ENCODE measurements at regions not wholly inside any gene's neighbourhood (a gene's known extent, or its start where the extent isn't known, plus 50 kb on each side); places are given as distances from the start of the nearest gene placed in this dataset.

DNA sequence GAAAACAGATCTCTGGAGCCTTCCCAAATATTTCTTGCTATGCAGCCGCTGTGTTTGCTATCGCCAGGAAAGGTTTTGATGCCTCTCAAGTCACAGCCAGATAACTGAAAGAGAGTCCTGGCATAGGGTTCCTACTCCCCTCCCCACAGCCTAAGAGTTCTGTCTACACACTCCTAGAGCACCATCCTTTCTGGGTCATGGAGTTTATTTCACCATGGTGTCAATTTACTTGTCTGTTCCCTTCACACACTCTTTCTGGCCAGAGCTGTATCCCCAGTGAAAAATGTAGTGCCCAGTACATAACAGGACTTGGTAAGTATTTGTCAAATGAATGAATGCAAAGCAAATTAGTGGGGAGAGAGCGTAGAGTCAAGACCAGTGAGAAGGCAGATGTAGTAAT lies 185.3 kb downstream of the HAUS1 start:
- H3K27ac ChIP-seq, result no peak overlapping the region
- TF ChIP-seq, protein P1, sequence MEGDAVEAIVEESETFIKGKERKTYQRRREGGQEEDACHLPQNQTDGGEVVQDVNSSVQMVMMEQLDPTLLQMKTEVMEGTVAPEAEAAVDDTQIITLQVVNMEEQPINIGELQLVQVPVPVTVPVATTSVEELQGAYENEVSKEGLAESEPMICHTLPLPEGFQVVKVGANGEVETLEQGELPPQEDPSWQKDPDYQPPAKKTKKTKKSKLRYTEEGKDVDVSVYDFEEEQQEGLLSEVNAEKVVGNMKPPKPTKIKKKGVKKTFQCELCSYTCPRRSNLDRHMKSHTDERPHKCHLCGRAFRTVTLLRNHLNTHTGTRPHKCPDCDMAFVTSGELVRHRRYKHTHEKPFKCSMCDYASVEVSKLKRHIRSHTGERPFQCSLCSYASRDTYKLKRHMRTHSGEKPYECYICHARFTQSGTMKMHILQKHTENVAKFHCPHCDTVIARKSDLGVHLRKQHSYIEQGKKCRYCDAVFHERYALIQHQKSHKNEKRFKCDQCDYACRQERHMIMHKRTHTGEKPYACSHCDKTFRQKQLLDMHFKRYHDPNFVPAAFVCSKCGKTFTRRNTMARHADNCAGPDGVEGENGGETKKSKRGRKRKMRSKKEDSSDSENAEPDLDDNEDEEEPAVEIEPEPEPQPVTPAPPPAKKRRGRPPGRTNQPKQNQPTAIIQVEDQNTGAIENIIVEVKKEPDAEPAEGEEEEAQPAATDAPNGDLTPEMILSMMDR (conservative IDR thresholded peaks at IDR 0.05), result no peak

DNA sequence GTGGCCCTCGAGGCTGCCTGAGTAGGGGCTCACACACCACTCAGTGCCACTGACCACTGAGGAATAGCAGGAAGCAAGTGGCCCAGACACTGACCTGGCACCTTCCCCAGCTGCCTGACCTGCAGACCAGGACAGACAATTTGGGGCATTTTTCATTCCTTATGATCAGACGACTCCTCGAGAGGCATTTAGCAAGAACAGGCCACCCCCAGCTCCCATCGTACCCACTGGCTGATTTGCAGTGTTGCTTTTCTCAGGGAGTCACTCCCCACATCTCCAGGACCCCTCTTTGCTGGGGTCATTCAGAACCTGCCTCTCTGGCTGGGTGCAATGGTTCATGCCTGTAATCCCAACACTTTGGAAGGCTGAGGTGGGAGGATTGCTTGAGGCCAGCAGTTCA lies 185.7 kb downstream of the HAUS1 start:
- TF ChIP-seq, protein P1 (conservative IDR thresholded peaks at IDR 0.05), result no peak

DNA sequence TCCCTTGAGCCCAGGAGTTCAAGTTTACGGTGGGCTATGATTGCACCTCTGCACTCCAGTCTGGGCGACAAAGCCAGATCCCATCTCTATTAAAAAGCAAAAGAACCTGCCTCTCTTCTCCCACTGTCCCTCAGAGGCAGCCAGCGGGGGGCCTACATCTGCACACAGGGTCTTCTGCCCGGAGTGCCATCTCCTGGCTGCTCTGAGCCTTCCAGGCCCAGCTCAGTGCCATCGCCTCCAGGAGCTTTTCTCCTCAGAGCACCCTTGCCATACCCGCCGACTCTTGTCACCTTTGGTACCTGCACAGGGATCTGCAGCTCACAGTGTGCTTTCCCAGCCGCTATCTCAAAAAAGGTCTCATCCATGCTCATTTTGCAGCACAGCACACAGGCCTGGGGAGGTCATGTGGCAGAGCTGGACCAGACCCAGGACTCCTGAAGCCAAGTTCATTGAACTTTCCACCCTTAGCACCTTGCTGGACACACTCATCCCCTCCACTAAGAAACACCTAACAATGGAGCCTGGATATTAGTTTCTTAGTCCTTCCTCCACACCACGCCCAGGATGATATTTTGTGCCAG lies 186.3 kb downstream of the HAUS1 start:
- H3K27ac ChIP-seq, result no peak overlapping the region
- TF ChIP-seq, protein P1 (conservative IDR thresholded peaks at IDR 0.05), result no peak

More for the DNA sequence above, 185.7 kb downstream of the HAUS1 start:
- H3K27ac ChIP-seq, result no peak overlapping the region

GRCh38 chr18:46291149-46291548 lies 187.0 kb downstream of the HAUS1 start:
- no peak overlapping the region for H3K27ac ChIP-seq
- TF ChIP-seq, protein P1 (conservative IDR thresholded peaks at IDR 0.05), result no peak

DNA sequence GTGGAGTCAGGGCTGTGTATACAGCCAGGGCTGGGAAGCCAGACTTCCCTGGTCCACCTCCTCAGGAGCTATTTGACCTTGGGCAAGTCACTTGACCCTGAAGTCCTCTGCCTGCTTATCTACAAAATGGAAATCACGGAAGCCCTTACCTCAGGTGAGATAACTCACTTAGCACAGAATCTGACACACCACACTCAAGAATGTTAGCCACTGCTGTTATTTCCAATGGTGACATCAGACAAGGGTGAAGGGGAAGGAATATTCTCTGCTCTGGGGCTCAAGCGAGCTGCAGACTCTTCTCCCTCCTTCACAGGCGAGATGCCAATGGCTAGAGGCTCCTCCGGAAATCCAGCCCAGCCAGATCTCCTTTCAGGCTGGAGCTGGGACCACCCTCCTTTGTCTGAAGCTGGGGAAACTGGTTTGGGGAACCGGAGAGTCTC lies 189.6 kb downstream of the HAUS1 start:
- H3K27ac ChIP-seq, result no peak overlapping the region
- TF ChIP-seq, protein P1 (conservative IDR thresholded peaks at IDR 0.05), result no peak

GRCh38 chr18:46294318-46294717 lies 190.1 kb downstream of the HAUS1 start:
- TF ChIP-seq, protein P1 (conservative IDR thresholded peaks at IDR 0.05), result no peak
- H3K27ac ChIP-seq, result no peak overlapping the region

- no peak overlapping the region for H3K27ac ChIP-seq
- TF ChIP-seq, protein P1 (conservative IDR thresholded peaks at IDR 0.05), result no peak
Observed at GRCh38 chr18:46294751-46295150, 190.6 kb downstream of the HAUS1 start.

Data from VCaP (cell line).